ENCODE measurements at regions not wholly inside any gene's neighbourhood (a gene's known extent, or its start where the extent isn't known, plus 50 kb on each side); places are given as distances from the start of the nearest gene placed in this dataset.

DNA sequence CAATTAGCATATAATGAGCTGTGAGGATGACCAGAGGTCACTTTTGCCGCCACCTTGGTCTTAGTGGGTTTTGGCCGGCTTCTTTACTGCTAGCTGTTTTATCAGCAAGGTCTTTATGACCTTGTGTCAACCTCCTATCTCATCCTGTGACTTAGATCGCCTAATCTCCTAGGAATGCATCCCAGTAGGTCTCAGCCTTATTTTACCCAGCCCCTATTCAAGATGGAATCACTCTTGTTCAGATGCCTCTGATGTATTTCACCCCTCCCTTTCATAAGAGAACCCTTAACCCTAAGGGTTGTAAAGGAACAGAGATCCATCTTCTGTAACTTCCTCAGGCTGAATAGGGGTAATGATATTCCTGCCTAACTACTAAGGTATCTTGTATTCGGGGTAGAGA, 58.9 kb upstream of the PALMD start:
- ChIA-PET POLR2A (no interaction called here), CTCF (interaction anchor here (0.6 kb wide), 1 partner anchor 10 kb away, joined by 3 read pairs; no protein-coding TSS in a partner anchor)
- no peak for DNase-seq (ENCODE audit: extremely low spot score)
- TF ChIP-seq BHLHE40 (IDR thresholded peaks at IDR 0.05; ENCODE audit: borderline replicate concordance), result no peak
- TF ChIP-seq, protein P1, sequence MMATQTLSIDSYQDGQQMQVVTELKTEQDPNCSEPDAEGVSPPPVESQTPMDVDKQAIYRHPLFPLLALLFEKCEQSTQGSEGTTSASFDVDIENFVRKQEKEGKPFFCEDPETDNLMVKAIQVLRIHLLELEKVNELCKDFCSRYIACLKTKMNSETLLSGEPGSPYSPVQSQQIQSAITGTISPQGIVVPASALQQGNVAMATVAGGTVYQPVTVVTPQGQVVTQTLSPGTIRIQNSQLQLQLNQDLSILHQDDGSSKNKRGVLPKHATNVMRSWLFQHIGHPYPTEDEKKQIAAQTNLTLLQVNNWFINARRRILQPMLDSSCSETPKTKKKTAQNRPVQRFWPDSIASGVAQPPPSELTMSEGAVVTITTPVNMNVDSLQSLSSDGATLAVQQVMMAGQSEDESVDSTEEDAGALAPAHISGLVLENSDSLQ (IDR thresholded peaks at IDR 0.05), result no peak
- no peak for TF ChIP-seq TARDBP (IDR thresholded peaks at IDR 0.05)
- no peak for TF ChIP-seq FOXA1 (IDR thresholded peaks at IDR 0.05)
- TF ChIP-seq ARNT (IDR thresholded peaks at IDR 0.05), result no peak

DNA sequence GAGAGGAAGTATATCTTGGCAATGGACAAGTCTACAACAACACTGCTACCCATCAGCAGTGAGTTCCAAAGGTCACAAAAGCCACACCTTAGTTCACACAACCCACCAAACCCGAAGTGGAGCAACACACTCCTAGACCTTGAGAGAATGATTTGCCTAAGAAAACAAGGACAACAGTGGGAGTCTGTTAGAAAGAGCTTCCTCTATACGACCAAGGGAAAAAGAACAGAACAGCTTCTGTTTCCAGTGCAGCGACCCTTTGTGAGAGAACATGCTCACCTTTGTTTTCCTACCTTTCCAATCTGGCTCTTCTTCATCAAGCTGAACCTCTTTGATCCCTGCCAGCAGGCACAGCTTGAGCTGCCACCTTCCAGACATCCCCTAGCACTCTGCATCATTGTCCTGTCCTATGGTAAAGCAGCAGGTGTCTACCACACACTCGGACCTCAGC, 56.7 kb upstream of the PALMD start:
- ChIA-PET CTCF (no interaction called here), POLR2A (no interaction called here)
- no peak for TF ChIP-seq ZNF384 (IDR thresholded peaks at IDR 0.05)
- no peak for TF ChIP-seq FOXK2 (IDR thresholded peaks at IDR 0.05)
- TF ChIP-seq L3MBTL2 (conservative IDR thresholded peaks at IDR 0.05), result no peak
- no peak for TF ChIP-seq CTBP1 (IDR thresholded peaks at IDR 0.05; ENCODE audit: borderline replicate concordance)
- no peak for TF ChIP-seq SUZ12 (IDR thresholded peaks at IDR 0.05)
- TF ChIP-seq FOXM1 (IDR thresholded peaks at IDR 0.05; ENCODE audit: borderline replicate concordance), result no peak
- no peak for TF ChIP-seq TARDBP (IDR thresholded peaks at IDR 0.05)
- no peak for TF ChIP-seq SP1 (IDR thresholded peaks at IDR 0.05)
- no peak for TF ChIP-seq NFRKB (IDR thresholded peaks at IDR 0.05)
- no peak for TF ChIP-seq LEF1 (IDR thresholded peaks at IDR 0.05; ENCODE audit: borderline replicate concordance)
- TF ChIP-seq ARNT (IDR thresholded peaks at IDR 0.05), result no peak
- no peak for DNase-seq (ENCODE audit: extremely low spot score)

DNA sequence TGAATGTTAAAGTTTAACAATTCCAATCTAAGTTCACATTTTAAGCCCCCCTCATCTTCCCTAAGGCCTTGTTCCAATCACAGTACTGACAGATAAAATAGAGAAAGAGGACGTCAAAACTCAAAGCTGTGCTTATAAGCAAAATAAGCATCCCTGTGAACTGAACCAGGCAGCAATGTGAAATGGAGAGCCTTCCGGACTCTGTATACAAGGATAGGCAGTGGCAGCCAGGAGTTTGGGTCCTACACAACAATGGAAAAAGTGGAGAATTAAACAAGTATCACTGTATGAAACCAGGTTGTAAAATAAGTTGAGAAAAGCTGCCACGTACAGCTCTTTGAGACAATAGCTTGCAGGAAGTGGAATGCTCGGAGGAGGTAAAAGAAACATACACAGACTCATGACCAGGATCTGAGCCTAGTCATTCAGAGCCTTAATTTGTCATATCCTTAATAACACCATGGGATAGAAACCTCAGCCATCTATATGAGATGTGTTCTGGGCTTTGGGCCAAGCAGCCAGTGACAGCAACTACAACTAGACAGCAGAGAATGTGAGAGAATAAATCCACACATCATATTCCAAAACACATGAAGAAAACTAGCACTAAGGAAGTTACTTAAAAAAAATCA, 55.2 kb upstream of the PALMD start:
- ChIA-PET POLR2A (no interaction called here), CTCF (no interaction called here)
- no peak for TF ChIP-seq LEF1 (IDR thresholded peaks at IDR 0.05; ENCODE audit: borderline replicate concordance)
- TF ChIP-seq SUZ12 (IDR thresholded peaks at IDR 0.05), result no peak
- TF ChIP-seq BHLHE40 (IDR thresholded peaks at IDR 0.05; ENCODE audit: borderline replicate concordance), result no peak
- TF ChIP-seq ZNF384 (IDR thresholded peaks at IDR 0.05), result no peak
- TF ChIP-seq L3MBTL2 (conservative IDR thresholded peaks at IDR 0.05), result no peak
- TF ChIP-seq FOXK2 (IDR thresholded peaks at IDR 0.05), result no peak
- TF ChIP-seq ELF4 (IDR thresholded peaks at IDR 0.05), result no peak
- TF ChIP-seq SP1 (IDR thresholded peaks at IDR 0.05), result no peak
- TF ChIP-seq ARNT (IDR thresholded peaks at IDR 0.05), result no peak
- TF ChIP-seq, protein P1 (IDR thresholded peaks at IDR 0.05), result no peak
- TF ChIP-seq NFRKB (IDR thresholded peaks at IDR 0.05), result no peak
- TF ChIP-seq HDGF (IDR thresholded peaks at IDR 0.05; ENCODE audit: borderline replicate concordance), result no peak
- no peak for TF ChIP-seq FOXA1 (IDR thresholded peaks at IDR 0.05)
- DNase-seq (ENCODE audit: extremely low spot score), result no peak

DNA sequence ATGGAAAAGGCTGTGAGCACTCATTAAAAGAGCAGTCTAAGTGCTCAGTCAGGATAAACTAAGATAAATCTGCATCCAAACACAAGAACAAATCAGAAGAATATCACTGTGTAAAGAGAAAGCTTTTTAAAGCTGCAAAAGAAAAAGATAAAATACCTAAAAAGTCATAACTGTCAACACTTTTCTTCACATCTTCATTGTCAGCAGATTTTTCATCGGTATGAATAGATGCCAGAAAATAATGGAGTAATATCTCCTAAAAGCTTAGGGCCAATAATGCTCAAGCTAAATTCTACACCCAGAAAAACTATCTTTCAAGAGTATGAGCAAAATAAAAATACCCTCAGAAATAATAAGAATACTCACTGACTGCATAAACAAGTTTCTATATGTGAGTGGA, 54.0 kb upstream of the PALMD start:
- DNase-seq (ENCODE audit: extremely low spot score), result no peak
- TF ChIP-seq ELF4 (IDR thresholded peaks at IDR 0.05) (no peak), L3MBTL2 (conservative IDR thresholded peaks at IDR 0.05) (no peak), NFRKB (IDR thresholded peaks at IDR 0.05) (no peak), FOXK2 (IDR thresholded peaks at IDR 0.05) (no peak), ZNF384 (IDR thresholded peaks at IDR 0.05) (no peak), TARDBP (IDR thresholded peaks at IDR 0.05) (no peak), FOXM1 (IDR thresholded peaks at IDR 0.05; ENCODE audit: borderline replicate concordance) (no peak), CTBP1 (IDR thresholded peaks at IDR 0.05; ENCODE audit: borderline replicate concordance) (no peak), ARNT (IDR thresholded peaks at IDR 0.05) (no peak), HDGF (IDR thresholded peaks at IDR 0.05; ENCODE audit: borderline replicate concordance) (no peak)
- TF ChIP-seq, protein P1 (IDR thresholded peaks at IDR 0.05), result no peak
- CTCF ChIA-PET, result no interaction called here
- POLR2A ChIA-PET, result no interaction called here

DNA sequence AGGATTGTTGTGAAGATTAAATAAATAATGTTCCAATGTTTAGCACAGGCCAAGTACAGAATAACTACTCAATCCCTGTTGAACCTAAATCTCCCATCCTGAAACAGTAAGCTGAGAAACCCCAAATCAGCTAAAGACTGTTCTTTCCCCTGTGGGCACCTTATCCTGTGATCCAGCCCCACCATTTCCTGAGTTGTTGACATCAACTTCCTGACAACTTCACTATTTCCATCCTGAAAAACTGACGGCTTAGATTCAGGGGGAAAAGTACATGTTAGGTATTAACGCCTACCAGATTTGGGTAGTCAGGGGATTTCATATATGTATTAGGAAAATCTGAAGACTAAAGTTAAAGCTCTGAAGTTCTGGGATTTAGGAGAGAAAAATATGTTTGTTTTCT, 51.7 kb upstream of the PALMD start:
- DNase-seq (ENCODE audit: extremely low spot score), result no peak
- CTCF ChIA-PET, result no interaction called here
- POLR2A ChIA-PET, result no interaction called here
- TF ChIP-seq ZNF384 (IDR thresholded peaks at IDR 0.05) (no peak), FOXK2 (IDR thresholded peaks at IDR 0.05) (no peak), TARDBP (IDR thresholded peaks at IDR 0.05) (no peak), NFRKB (IDR thresholded peaks at IDR 0.05) (no peak), CTBP1 (IDR thresholded peaks at IDR 0.05; ENCODE audit: borderline replicate concordance) (no peak), SUZ12 (IDR thresholded peaks at IDR 0.05) (no peak), ELF4 (IDR thresholded peaks at IDR 0.05) (no peak), HDGF (IDR thresholded peaks at IDR 0.05; ENCODE audit: borderline replicate concordance) (no peak), SP1 (IDR thresholded peaks at IDR 0.05) (no peak), L3MBTL2 (conservative IDR thresholded peaks at IDR 0.05) (no peak), FOXM1 (IDR thresholded peaks at IDR 0.05; ENCODE audit: borderline replicate concordance) (no peak), BHLHE40 (IDR thresholded peaks at IDR 0.05; ENCODE audit: borderline replicate concordance) (no peak), ARNT (IDR thresholded peaks at IDR 0.05) (no peak), LEF1 (IDR thresholded peaks at IDR 0.05; ENCODE audit: borderline replicate concordance) (no peak), FOXA1 (IDR thresholded peaks at IDR 0.05) (no peak)
- TF ChIP-seq, protein P1 (IDR thresholded peaks at IDR 0.05), result no peak

DNA sequence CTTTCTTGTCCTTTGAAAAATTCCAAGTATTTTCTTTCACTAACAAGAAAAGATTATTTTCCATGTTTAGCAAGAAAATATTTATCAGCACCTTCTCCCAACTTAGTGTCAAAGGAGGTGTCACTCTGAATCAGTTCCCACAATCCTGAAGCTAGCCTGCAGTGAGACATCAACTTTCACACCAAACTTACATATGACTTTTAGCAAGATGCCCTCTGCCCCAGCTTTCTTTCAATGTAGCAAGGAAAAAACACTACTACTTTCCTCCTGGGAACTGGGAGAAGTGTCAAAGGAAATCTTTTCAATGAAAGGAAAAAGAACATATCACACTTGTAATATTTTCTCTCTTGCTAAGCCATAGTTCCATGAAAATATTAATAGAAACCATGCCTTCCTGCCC, 50.9 kb upstream of the PALMD start:
- CTCF ChIA-PET, result interaction anchor here (1.0 kb wide), 1 partner anchor 32 kb away, joined by 3 read pairs; no protein-coding TSS in a partner anchor
- no peak for DNase-seq (ENCODE audit: extremely low spot score)
- POLR2A ChIA-PET, result no interaction called here
- no peak for TF ChIP-seq CTBP1 (IDR thresholded peaks at IDR 0.05; ENCODE audit: borderline replicate concordance)
- no peak for TF ChIP-seq L3MBTL2 (conservative IDR thresholded peaks at IDR 0.05)
- TF ChIP-seq SUZ12 (IDR thresholded peaks at IDR 0.05), result no peak
- no peak for TF ChIP-seq BHLHE40 (IDR thresholded peaks at IDR 0.05; ENCODE audit: borderline replicate concordance)
- no peak for TF ChIP-seq FOXK2 (IDR thresholded peaks at IDR 0.05)
- TF ChIP-seq, protein P1 (IDR thresholded peaks at IDR 0.05), result no peak
- no peak for TF ChIP-seq SP1 (IDR thresholded peaks at IDR 0.05)
- no peak for TF ChIP-seq FOXM1 (IDR thresholded peaks at IDR 0.05; ENCODE audit: borderline replicate concordance)
- TF ChIP-seq TARDBP (IDR thresholded peaks at IDR 0.05), result no peak
- no peak for TF ChIP-seq NFRKB (IDR thresholded peaks at IDR 0.05)
- no peak for TF ChIP-seq FOXA1 (IDR thresholded peaks at IDR 0.05)
- TF ChIP-seq ARNT (IDR thresholded peaks at IDR 0.05), result no peak
- no peak for TF ChIP-seq LEF1 (IDR thresholded peaks at IDR 0.05; ENCODE audit: borderline replicate concordance)
- no peak for TF ChIP-seq ELF4 (IDR thresholded peaks at IDR 0.05)
- TF ChIP-seq ZNF384 (IDR thresholded peaks at IDR 0.05), result no peak
- no peak for TF ChIP-seq HDGF (IDR thresholded peaks at IDR 0.05; ENCODE audit: borderline replicate concordance)
